Mesodermal cell (in vitro differentiated cells): ENCODE measurements at regions not wholly inside any gene's neighbourhood (a gene's known extent, or its start where the extent isn't known, plus 50 kb on each side); places are given as distances from the start of the nearest gene placed in this dataset.

Source experiments
- H3K27ac ChIP-seq: 2 replicates; pipeline ENCODE4 v1.7.0; 2013; ENCODE audit warnings: mild to moderate bottlenecking, low read depth, low read length, moderate library complexity; ENCODE audit not compliant: severe bottlenecking
- H3K36me3 ChIP-seq: 2 replicates; pipeline ENCODE4 v1.7.1; 2013; ENCODE audit warnings: mild to moderate bottlenecking, low read length, moderate library complexity; ENCODE audit not compliant: control insufficient read depth, insufficient read depth
- H3K4me1 ChIP-seq: one replicate; pipeline ENCODE4 v1.7.1; 2013; ENCODE audit warnings: mild to moderate bottlenecking, low read length; ENCODE audit not compliant: insufficient read depth, control insufficient read depth, poor library complexity, severe bottlenecking
- H3K4me3 ChIP-seq: 2 replicates; pipeline ENCODE4 v1.7.0; 2013; ENCODE audit warnings: low read length, control low read depth, mild to moderate bottlenecking; ENCODE audit not compliant: insufficient read depth, poor library complexity, severe bottlenecking; ENCODE audit errors: extremely low read depth
- H3K9me3 ChIP-seq: 2 replicates; pipeline ENCODE4 v1.7.1; 2013; ENCODE audit warnings: mild to moderate bottlenecking, low read length, moderate library complexity; ENCODE audit not compliant: control insufficient read depth
- WGBS, 2 experiments: methylation state at CpG; one replicate each; pipeline ENCODE4 v1.1.5; 2013; ENCODE audit warnings: missing lambda C conversion rate in 2 of 2; ENCODE audit not compliant: insufficient coverage in 2 of 2; 5-methylcytosine and 5-hydroxymethylcytosine counted together

GRCh38 chr9:106532306-106533015, 330.5 kb upstream of the ZNF462 start:
- Histone ChIP-seq H3K36me3 (no peaks in the 10 kb centered on the region), H3K4me3 (no peak overlapping the region), H3K9me3 (no peaks in the 10 kb centered on the region), H3K27ac (no peak overlapping the region), H3K4me1 (peaks cover 26% of the 10 kb centered on the region)
- 98 to 100% methylated on average over 4 to 5 of the region's 5 CpGs for WGBS, 2 experiments

- WGBS, 2 experiments: 89 to 97% methylated on average over 2 to 3 of the region's 3 CpGs
- no peaks in the 10 kb centered on the region for H3K9me3 ChIP-seq
- H3K4me3 ChIP-seq: no peak overlapping the region
- peak overlapping the region; percentile 41 for H3K27ac ChIP-seq
- peaks cover 22% of the 10 kb centered on the region for H3K4me1 ChIP-seq
- H3K36me3 ChIP-seq: no peaks in the 10 kb centered on the region
These were observed 328.2 kb upstream of the ZNF462 start for GRCh38 chr9:106534800-106535199.

- peaks cover 19% of the 10 kb centered on the region for H3K4me1 ChIP-seq
- H3K9me3 ChIP-seq: no peaks in the 10 kb centered on the region
- H3K27ac ChIP-seq: peak overlapping the region; percentile 41
- 33 to 38% methylated on average over 1 of the region's 1 CpG for WGBS, 2 experiments
- no peak overlapping the region for H3K4me3 ChIP-seq
- H3K36me3 ChIP-seq: no peaks in the 10 kb centered on the region
These were observed 327.5 kb upstream of the ZNF462 start for GRCh38 chr9:106535439-106535838.

- Histone ChIP-seq H3K36me3 (no peaks in the 10 kb centered on the region), H3K9me3 (peaks cover 8% of the 10 kb centered on the region), H3K4me1 (no peaks in the 10 kb centered on the region), H3K4me3 (no peak overlapping the region), H3K27ac (no peak overlapping the region)
- WGBS, 2 experiments: 74 to 91% methylated on average over 5 to 9 of the region's 11 CpGs
These were observed 304.8 kb upstream of the ZNF462 start for GRCh38 chr9:106557996-106558667.

- H3K4me3 ChIP-seq: no peak overlapping the region
- H3K27ac ChIP-seq: no peak overlapping the region
- no peaks in the 10 kb centered on the region for H3K4me1 ChIP-seq
- H3K36me3 ChIP-seq: no peaks in the 10 kb centered on the region
- no peaks in the 10 kb centered on the region for H3K9me3 ChIP-seq
- WGBS, 2 experiments: no CpG with 5 or more reads among the region's 1 CpG
These were observed 302.4 kb upstream of the ZNF462 start for GRCh38 chr9:106560540-106560939.

- WGBS, 2 experiments: 85 to 91% methylated on average over 4 to 5 of the region's 5 CpGs
- Histone ChIP-seq H3K36me3 (no peaks in the 10 kb centered on the region), H3K27ac (peak overlapping the region; percentile 79), H3K4me1 (no peaks in the 10 kb centered on the region), H3K9me3 (no peaks in the 10 kb centered on the region), H3K4me3 (no peak overlapping the region)
These were observed 287.1 kb upstream of the ZNF462 start for GRCh38 chr9:106575823-106576222.

- Histone ChIP-seq H3K4me1 (no peaks in the 10 kb centered on the region), H3K27ac (peak overlapping the region; percentile 79), H3K4me3 (no peak overlapping the region), H3K36me3 (no peaks in the 10 kb centered on the region), H3K9me3 (no peaks in the 10 kb centered on the region)
- WGBS, 2 experiments: 93 to 94% methylated on average over 2 to 5 of the region's 7 CpGs
These were observed 286.7 kb upstream of the ZNF462 start for GRCh38 chr9:106576232-106576760.

- Histone ChIP-seq H3K36me3 (no peaks in the 10 kb centered on the region), H3K27ac (no peak overlapping the region), H3K4me1 (no peaks in the 10 kb centered on the region), H3K9me3 (no peaks in the 10 kb centered on the region), H3K4me3 (no peak overlapping the region)
These were observed 285.8 kb upstream of the ZNF462 start for GRCh38 chr9:106577121-106577520.

- no peak overlapping the region for H3K4me3 ChIP-seq
- H3K9me3 ChIP-seq: no peaks in the 10 kb centered on the region
- no peak overlapping the region for H3K27ac ChIP-seq
- peaks cover 4% of the 10 kb centered on the region for H3K4me1 ChIP-seq
- H3K36me3 ChIP-seq: no peaks in the 10 kb centered on the region
- WGBS, 2 experiments: no CpG with 5 or more reads among the region's 1 CpG
These were observed 282.4 kb upstream of the ZNF462 start for GRCh38 chr9:106580546-106580945.

GRCh38 chr9:106581973-106582372, 281.0 kb upstream of the ZNF462 start:
- no peaks in the 10 kb centered on the region for H3K9me3 ChIP-seq
- H3K4me1 ChIP-seq: peaks cover 4% of the 10 kb centered on the region
- no peaks in the 10 kb centered on the region for H3K36me3 ChIP-seq
- 93 to 96% methylated on average over 5 to 6 of the region's 6 CpGs for WGBS, 2 experiments
- H3K27ac ChIP-seq: no peak overlapping the region
- no peak overlapping the region for H3K4me3 ChIP-seq

- H3K27ac ChIP-seq: no peak overlapping the region
- H3K36me3 ChIP-seq: no peaks in the 10 kb centered on the region
- no peak overlapping the region for H3K4me3 ChIP-seq
- no peaks in the 10 kb centered on the region for H3K9me3 ChIP-seq
- H3K4me1 ChIP-seq: peaks cover 20% of the 10 kb centered on the region
These were observed 279.2 kb upstream of the ZNF462 start for GRCh38 chr9:106583751-106584150.
